ENCODE measurements at regions not wholly inside any gene's neighbourhood (a gene's known extent, or its start where the extent isn't known, plus 50 kb on each side); places are given as distances from the start of the nearest gene placed in this dataset.

- TF ChIP-seq CTCF (IDR thresholded peaks at IDR 0.05) (no peak), POLR2A (IDR thresholded peaks at IDR 0.05) (no peak)
These were observed 403.4 kb downstream of the OCA2 start for GRCh38 chr15:27695726-27696125.

Measured in thyroid gland (tissue), 4 donors.